Activated T-cell treated with anti-CD3 and anti-CD28 coated beads for 4 hours (primary cell): ENCODE measurements at regions not wholly inside any gene's neighbourhood (a gene's known extent, or its start where the extent isn't known, plus 50 kb on each side); places are given as distances from the start of the nearest gene placed in this dataset.
"Not testable (repeated sequence)": the region's sequence is repeated elsewhere in the genome, so short reads cannot be mapped to it uniquely, and the experiment has no call there.

Experiments
- DNase-seq: peaks from one replicate; pipeline ENCODE4 v3.0.0-alpha.2; 2020

DNA sequence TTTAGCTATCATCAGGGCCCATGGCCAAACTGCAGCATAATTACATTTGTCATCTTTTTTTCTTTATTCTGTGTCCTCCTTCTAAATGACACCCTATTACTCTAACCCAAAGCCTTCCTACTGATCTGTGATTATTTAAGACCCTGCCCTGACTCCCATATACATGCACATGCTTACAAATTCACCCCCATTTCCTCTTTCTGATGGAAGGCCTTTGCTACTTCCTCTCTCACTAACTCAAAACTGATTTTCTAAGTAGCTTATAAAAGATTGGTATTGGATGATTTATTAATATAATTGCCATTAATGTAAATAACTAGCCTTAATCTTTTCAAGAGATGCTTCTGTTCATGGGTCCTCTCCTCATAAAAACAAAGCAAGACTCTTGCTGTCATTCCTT, 179.2 kb downstream of the EDEM1 start:
- DNase-seq, result no peak

GRCh38 chr3:5371555-5371954, 184.0 kb downstream of the EDEM1 start:
- DNase-seq, result not testable (repeated sequence)

DNA sequence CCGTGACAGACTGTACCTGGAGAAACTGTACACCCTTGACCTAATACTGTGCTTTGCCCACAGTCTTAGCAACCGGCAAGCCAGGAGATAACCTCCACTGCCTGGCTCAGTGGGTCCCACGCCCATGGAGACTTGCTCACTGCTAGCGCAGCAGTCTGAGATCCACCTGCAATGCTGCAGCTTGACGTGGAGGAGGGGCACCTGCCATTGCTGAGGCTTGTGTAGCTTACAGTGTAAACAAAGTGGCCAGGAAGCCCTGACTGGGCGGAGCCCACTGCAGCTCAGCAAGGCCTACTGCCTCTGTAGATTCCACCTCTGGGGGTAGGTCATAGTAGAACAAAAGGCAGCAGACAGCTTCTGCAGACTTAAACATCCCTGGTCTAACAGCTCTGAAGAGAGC, 189.3 kb downstream of the EDEM1 start:
- no peak for DNase-seq

GRCh38 chr3:5379266-5379665, 191.8 kb downstream of the EDEM1 start:
- not testable (repeated sequence) for DNase-seq

DNA sequence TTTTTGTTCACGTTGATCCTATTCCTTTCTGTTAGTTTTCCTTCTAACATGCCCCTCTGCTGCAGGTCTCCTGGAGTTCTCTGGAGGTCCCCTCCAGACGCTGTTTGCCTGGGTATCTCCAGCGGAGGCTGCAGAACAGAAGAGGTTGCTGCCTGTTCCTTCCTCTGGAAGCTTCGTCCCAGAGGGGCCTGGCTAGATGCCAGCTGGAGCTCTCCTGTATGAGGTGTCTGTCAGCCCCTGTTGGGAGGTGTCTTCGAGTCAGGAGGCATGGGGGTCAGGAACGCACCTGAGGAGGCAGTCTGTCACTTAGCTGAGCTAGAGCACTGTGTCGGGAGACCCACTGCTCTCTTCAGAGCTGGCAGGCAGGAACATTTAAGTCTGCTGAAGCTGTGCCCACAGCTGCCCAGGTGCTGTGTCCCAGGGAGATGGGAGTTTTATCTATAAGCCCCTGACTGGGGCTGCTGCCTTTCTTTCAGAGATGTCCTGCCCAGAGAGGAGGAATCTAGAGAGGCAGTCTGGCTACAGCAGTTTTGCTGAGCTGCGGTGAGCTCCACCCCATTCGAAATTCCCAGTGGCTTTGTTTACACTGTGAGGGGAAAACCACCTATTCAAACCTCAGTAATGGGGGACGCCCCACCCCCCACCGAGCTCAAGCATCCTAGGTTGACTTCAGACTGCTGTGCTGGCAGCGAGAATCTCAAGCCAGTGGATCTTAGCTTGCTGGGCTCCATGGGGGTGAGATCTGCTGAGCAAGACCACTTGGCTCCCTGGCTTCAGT, 196.2 kb downstream of the EDEM1 start:
- DNase-seq, result not testable (repeated sequence)

- DNase-seq, result no peak
Measured at GRCh38 chr3:5384557-5385236, 197.2 kb downstream of the EDEM1 start.

DNA sequence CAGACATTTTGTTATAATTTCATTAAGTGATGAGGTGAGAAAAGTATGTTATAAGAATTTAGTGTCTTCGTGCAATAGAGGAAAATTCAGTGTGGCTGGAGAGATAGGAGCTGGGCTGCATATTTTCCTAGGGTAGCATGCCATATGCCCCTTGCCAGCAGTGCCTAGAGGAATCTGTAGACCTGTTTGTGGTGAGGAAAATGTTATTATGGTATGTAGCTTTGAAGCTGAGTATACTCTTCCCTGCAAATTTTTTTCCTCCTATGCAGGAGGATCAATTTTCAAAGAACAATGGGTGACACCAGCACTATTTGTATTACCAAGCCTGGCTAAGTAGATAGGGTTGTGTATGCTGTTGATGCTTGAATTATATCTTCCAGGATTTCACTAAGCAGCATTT, 200.6 kb downstream of the EDEM1 start:
- no peak for DNase-seq

DNA sequence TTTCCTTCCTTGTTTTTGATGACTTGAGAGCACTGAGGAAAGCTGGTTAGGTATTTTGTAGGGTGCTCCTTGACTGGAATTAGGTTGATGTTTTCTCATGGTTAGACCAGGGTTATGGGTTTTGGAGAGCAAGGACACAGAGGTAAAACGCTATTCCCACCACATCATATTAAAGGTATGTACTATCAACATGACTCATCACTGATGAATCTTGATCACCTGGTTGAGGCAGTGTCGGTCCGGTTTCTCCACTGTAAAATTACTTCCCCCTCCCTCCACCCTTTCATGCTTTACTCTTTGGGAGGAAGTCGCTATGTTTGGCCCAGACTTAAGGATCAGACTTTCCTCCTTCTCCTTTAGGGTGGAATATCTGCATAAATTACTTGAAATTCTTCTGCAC, 201.6 kb downstream of the EDEM1 start:
- DNase-seq, result no peak

DNA sequence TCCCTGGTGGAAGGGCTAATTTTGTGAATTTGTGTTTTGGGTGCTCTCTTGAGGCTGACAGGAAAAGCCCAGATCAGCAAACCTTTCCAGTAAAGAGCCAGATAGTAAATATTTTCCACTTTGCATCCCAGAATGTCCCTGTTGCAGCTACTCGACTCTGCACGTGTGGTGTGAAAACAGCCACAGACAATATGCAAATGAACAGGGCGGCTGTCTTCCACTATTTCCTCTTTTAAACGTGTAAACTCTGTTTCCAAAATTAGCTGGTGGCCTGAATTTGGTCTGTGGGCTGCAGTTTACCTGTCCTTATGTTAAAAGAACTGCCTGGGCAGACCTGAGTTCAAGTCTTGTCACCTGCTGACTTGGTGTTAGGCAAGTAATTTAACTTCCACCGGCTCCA, 202.7 kb downstream of the EDEM1 start:
- no peak for DNase-seq

GRCh38 chr3:5390936-5391625, 203.6 kb downstream of the EDEM1 start:
- DNase-seq, result no peak

DNA sequence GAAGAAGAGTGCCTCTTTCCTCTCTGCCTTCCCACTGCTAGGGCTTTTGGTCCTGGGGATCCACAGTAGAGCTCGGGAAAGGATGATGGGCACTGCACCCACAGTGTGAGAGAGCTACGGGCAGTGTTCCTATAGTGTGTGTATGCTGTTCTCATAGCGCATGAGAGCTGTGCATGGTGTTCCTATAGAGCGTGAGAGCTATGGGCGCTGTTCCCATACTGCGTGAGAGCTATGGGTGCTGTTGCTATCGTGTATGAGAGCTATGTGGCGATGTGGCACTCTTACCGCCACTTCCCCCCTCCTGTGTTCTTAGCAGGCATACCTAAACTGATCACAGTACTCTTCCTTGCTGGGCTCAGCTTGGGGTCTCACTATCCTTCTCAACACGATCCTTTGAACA, 213.5 kb downstream of the EDEM1 start:
- no peak for DNase-seq

GRCh38 chr3:5404718-5405117, 217.2 kb downstream of the EDEM1 start:
- no peak for DNase-seq

GRCh38 chr3:5411786-5412185, 224.3 kb downstream of the EDEM1 start:
- no peak for DNase-seq

- no peak for DNase-seq
Measured at GRCh38 chr3:5423076-5423475, 235.6 kb downstream of the EDEM1 start.

DNA sequence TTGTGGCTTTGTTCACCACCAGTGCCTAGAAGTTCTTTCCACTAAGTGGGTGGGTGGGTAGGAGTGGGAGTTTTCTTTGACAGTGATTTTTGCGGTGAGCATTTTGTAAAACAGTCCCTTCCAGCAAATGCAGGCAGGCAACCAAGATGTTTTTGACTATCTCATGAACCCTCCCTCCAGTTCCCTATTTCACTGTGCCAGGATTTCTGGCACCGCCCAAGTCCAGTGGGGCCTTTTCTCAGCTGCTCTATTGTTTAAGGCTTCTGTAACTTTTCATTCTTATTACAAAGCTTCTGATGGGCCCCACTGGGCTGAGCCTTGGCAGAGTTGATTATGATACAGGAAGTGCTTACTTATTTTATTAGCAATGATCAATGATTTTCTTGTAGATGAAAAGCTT, 236.0 kb downstream of the EDEM1 start:
- DNase-seq, result no peak

DNA sequence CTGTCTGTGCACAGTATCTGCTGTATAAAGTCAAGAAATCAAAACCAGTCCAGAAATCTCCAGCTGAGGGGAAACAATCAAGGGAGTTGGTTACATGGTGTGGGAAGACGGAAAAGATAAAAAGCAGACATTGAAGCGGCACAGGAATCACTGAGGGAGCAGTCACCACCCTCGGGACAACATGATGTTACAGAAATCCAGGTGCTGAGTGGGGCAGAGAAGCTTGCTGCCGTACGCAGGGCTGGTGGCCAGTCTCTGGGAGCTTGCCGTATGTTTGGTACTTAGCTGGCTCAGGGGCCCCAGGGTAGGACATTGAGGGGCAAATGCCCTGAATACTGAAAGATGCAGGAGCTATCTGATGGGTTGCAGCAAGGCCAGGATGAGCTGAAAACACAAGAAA, 237.9 kb downstream of the EDEM1 start:
- DNase-seq, result no peak

GRCh38 chr3:5426094-5426883, 238.8 kb downstream of the EDEM1 start:
- DNase-seq, result peak; percentile 33

DNA sequence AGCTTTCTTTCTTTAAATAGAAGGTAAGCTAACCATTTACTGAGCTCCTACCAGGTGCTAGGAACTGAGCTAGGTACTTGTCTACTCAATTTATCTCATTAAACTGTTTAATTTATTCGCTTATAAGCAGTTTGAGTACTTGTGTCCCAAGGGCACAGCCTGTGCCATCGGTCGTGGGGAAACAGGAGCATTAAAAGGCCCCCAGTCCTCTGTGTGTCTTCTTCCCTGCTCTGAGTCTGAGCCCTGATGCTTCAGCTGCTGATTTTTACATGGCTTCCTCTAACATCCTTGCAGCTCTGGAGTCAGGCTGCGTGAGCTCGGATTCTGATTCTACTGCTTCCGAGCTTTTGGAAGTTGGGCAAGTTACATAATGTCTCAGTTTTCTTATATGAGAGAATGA, 239.5 kb downstream of the EDEM1 start:
- no peak for DNase-seq

- DNase-seq, result no peak
Measured at GRCh38 chr3:5427938-5428337, 240.4 kb downstream of the EDEM1 start.

- no peak for DNase-seq
Measured at GRCh38 chr3:5428607-5429516, 241.4 kb downstream of the EDEM1 start.

DNA sequence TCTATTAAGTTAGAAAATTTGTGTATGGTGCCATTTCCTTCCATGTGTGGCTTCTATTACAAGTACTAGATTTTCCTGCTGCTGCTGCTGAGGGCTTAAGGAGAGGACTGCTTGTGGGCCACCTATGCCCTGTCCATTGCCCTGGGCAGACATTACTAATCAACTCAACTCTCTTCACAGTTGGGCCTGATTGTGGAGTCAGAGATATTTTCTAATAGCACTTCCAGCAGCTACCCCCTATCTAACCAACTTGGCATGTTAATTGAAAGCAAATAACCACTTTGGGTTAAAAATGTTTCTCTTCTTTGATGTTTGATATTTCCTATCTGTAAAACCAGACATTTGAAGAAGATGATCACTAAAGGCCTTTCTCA, 242.0 kb downstream of the EDEM1 start:
- DNase-seq, result no peak

DNA sequence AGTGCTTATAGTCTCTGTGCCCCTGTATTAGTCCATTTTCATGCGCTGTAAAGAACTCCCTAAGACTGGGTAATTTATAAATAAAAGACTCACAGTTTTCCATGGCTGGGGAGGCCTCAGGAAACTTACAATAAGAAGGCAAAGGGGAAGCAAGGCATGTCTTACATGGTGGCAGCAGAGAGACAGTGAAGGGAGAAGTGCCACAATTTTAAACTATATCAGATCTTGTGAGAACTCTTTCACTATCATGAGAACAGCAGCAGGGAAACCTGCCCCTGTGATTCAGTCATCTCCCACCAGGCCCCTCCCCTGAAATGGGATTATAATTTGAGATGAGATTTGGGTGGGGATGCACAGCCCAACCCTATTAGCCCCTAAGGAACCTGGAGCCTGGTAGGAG, 243.2 kb downstream of the EDEM1 start:
- DNase-seq, result no peak
